H9 (cell line): ENCODE measurements at regions not wholly inside any gene's neighbourhood (a gene's known extent, or its start where the extent isn't known, plus 50 kb on each side); places are given as distances from the start of the nearest gene placed in this dataset.

ENCODE experiments used
- DNase-seq: peaks from one replicate; pipeline ENCODE4 v3.0.0-alpha.2; 2017
- H2AFZ ChIP-seq: one replicate; pipeline ENCODE4 v1.6.1; 2013; ENCODE audit warnings: mild to moderate bottlenecking, low read length, control low read depth, moderate library complexity
- H2AK5ac ChIP-seq: 2 replicates; pipeline ENCODE4 v1.6.1; 2013; ENCODE audit warnings: low read length, control low read depth, mixed read lengths; ENCODE audit not compliant: insufficient read length
- H2BK120ac ChIP-seq: one replicate; pipeline ENCODE4 v1.6.1; 2013; ENCODE audit warnings: low read depth, mild to moderate bottlenecking, low read length, control low read depth, inconsistent platforms; ENCODE audit not compliant: poor library complexity, severe bottlenecking
- H2BK12ac ChIP-seq: 2 replicates; pipeline ENCODE4 v1.6.1; 2013; ENCODE audit warnings: low read length, control low read depth, mixed read lengths, low read depth; ENCODE audit not compliant: insufficient read length
- H2BK15ac ChIP-seq: 2 replicates; pipeline ENCODE4 v1.6.1; 2013; ENCODE audit warnings: low read depth, low read length, control low read depth
- H2BK20ac ChIP-seq: one replicate; pipeline ENCODE4 v1.6.1; 2013; ENCODE audit warnings: low read depth, mild to moderate bottlenecking, low read length, control low read depth, inconsistent platforms; ENCODE audit not compliant: poor library complexity, severe bottlenecking
- H2BK5ac ChIP-seq: 2 replicates; pipeline ENCODE4 v1.6.1; 2013; ENCODE audit warnings: low read length, control low read depth, mixed read lengths; ENCODE audit not compliant: insufficient read length
- H3K14ac ChIP-seq: 2 replicates; pipeline ENCODE4 v1.6.1; 2013; ENCODE audit warnings: low read length, control low read depth; ENCODE audit not compliant: insufficient read depth
- H3K18ac ChIP-seq: 2 replicates; pipeline ENCODE4 v1.6.1; 2013; ENCODE audit warnings: low read depth, mild to moderate bottlenecking, mixed read lengths, low read length, control low read depth; ENCODE audit not compliant: insufficient read length
- H3K23ac ChIP-seq: 2 replicates; pipeline ENCODE4 v1.6.1; 2013; ENCODE audit warnings: low read length, control low read depth, mixed read lengths, low read depth; ENCODE audit not compliant: insufficient read length
- H3K23me2 ChIP-seq: 2 replicates; pipeline ENCODE4 v1.6.1; 2013; ENCODE audit warnings: low read depth, mild to moderate bottlenecking, mixed read lengths, low read length, control low read depth; ENCODE audit not compliant: insufficient read length, poor library complexity, severe bottlenecking
- H3K27ac ChIP-seq: 2 replicates; pipeline ENCODE4 v1.5.1; 2013; ENCODE audit warnings: low read length, control low read depth, mixed read lengths, low read depth; ENCODE audit not compliant: insufficient read length
- H3K27me3 ChIP-seq: 2 replicates; pipeline ENCODE4 v1.6.1; 2013; ENCODE audit warnings: low read length, control low read depth, inconsistent platforms; ENCODE audit not compliant: insufficient read depth
- H3K4ac ChIP-seq: 2 replicates; pipeline ENCODE4 v1.6.1; 2013; ENCODE audit warnings: low read depth, mild to moderate bottlenecking, control low read depth, inconsistent platforms, low read length, moderate library complexity
- H3K4me1 ChIP-seq: 2 replicates; pipeline ENCODE4 v1.6.1; 2013; ENCODE audit warnings: low read length, control low read depth, inconsistent platforms; ENCODE audit not compliant: insufficient read depth
- H3K4me2 ChIP-seq: 2 replicates; pipeline ENCODE4 v1.6.1; 2013; ENCODE audit warnings: low read length, control low read depth, mixed read lengths; ENCODE audit not compliant: insufficient read length, insufficient read depth
- H3K56ac ChIP-seq: 2 replicates; pipeline ENCODE4 v1.6.1; 2013; ENCODE audit warnings: low read depth, mild to moderate bottlenecking, mixed read lengths, low read length, control low read depth; ENCODE audit not compliant: insufficient read length
- H3K79me1 ChIP-seq: 2 replicates; pipeline ENCODE4 v1.6.1; 2013; ENCODE audit warnings: low read depth, mild to moderate bottlenecking, moderate library complexity, low read length, control low read depth, inconsistent platforms; ENCODE audit not compliant: insufficient read depth, poor library complexity, severe bottlenecking
- H3K79me2 ChIP-seq: 2 replicates; pipeline ENCODE4 v1.6.1; 2013; ENCODE audit warnings: low read length, control low read depth, inconsistent platforms; ENCODE audit not compliant: insufficient read depth
- H3K9ac ChIP-seq: 2 replicates; pipeline ENCODE4 v1.6.1; 2013; ENCODE audit warnings: low read length, control low read depth, mixed read lengths; ENCODE audit not compliant: insufficient read length; ENCODE audit errors: extremely low read depth
- H3K9me3 ChIP-seq: one replicate; pipeline ENCODE4 v1.6.1; 2013; ENCODE audit warnings: low read depth, low read length, inconsistent platforms; ENCODE audit not compliant: control insufficient read depth
- H3T11ph ChIP-seq: one replicate; pipeline ENCODE4 v1.6.1; 2013; ENCODE audit warnings: mild to moderate bottlenecking, low read length, control low read depth, inconsistent platforms
- H4K20me1 ChIP-seq: one replicate; pipeline ENCODE4 v1.6.1; 2013; ENCODE audit not compliant: control insufficient read depth, insufficient read length, insufficient read depth
- H4K5ac ChIP-seq: 2 replicates; pipeline ENCODE4 v1.6.1; 2013; ENCODE audit warnings: low read depth, mild to moderate bottlenecking, mixed read lengths, low read length, control low read depth; ENCODE audit not compliant: insufficient read length
- H4K8ac ChIP-seq: replicated peaks from 2 replicates; pipeline ENCODE4 v1.6.1; 2013; ENCODE audit warnings: low read length, control low read depth, mixed read lengths, low read depth; ENCODE audit not compliant: insufficient read length
- H4K91ac ChIP-seq: 2 replicates; pipeline ENCODE4 v1.6.1; 2013; ENCODE audit warnings: low read depth, mild to moderate bottlenecking, moderate library complexity, mixed read lengths, low read length, control low read depth; ENCODE audit not compliant: insufficient read length
- H3K27ac Mint-ChIP-seq, 3 experiments: 2 replicates in 2 of 3; 3 replicates in 1 of 3; pipeline ENCODE4 v1.8.0; 2020 to 2021; ENCODE audit warnings: mixed read lengths in 3 of 3, mild to moderate bottlenecking in 1 of 3, moderate library complexity in 1 of 3
- H3K27me3 Mint-ChIP-seq: 2 replicates; pipeline ENCODE4 v1.8.0; 2021; ENCODE audit warnings: low read depth, mild to moderate bottlenecking, moderate library complexity, mixed read lengths
- H3K36me3 Mint-ChIP-seq, 3 experiments: 2 replicates in 2 of 3; 3 replicates in 1 of 3; pipeline ENCODE4 v1.8.0; 2020 to 2021; ENCODE audit warnings: low read depth in 3 of 3, mixed read lengths in 3 of 3; ENCODE audit not compliant: insufficient read depth in 1 of 3
- H3K4me1 Mint-ChIP-seq, 2 experiments: 2 replicates each; pipeline ENCODE4 v1.8.0; 2020; ENCODE audit warnings: mixed read lengths in 2 of 2
- H3K4me3 Mint-ChIP-seq, 2 experiments: 2 replicates in 1 of 2; 3 replicates in 1 of 2; pipeline ENCODE4 v1.8.0; 2020 to 2021; ENCODE audit warnings: mild to moderate bottlenecking in 2 of 2, mixed read lengths in 2 of 2, moderate library complexity in 1 of 2
- H3K9me3 Mint-ChIP-seq, 2 experiments: 2 replicates in 1 of 2; 3 replicates in 1 of 2; pipeline ENCODE4 v1.8.0; 2020; ENCODE audit warnings: mild to moderate bottlenecking in 2 of 2, mixed read lengths in 2 of 2, moderate library complexity in 1 of 2
- WGBS: extraction: QIAGEN DNeasy Blood & Tissue Kit; methylation state at CpG from one replicate; pipeline ENCODE4 v1.1.7; 2013; ENCODE audit warnings: missing lambda C conversion rate, low lambda C conversion rate, mixed read lengths; ENCODE audit not compliant: insufficient read length; ENCODE audit errors: extremely low coverage; 5-methylcytosine and 5-hydroxymethylcytosine counted together
- TF ChIP-seq, protein P1 (sequence below): fragments of 200-600 bp; sonication (generic); conservative IDR thresholded peaks from 3 replicates; pipeline ENCODE4 v1.8.0; 2021; ENCODE audit warnings: antibody characterized with exemption, mild to moderate bottlenecking

DNA sequence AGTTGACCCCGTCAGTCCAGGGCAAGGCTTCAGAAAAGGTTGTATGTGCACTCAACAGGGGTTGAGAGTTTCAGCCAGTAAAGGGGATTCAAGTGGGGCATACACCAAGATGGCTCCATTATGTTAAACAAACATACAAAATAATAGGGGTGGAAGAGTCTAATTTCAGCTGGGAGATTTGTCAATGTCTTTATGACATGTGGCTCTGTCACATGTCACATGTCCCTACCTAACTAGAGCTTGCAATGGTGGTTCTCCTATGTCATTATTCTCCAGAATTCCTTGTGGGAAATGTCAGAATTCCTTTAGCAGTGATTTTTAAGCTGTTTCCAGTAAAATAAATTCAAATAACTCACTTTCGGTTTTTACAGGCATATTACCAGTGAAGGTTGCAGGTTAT lies 392.0 kb upstream of the ADGRL4 start:
- H3K4me2 ChIP-seq, result no peak overlapping the region
- H3T11ph ChIP-seq, result no peak overlapping the region
- no peak overlapping the region for H3K56ac ChIP-seq
- Mint-ChIP-seq H3K4me1 (peaks cover 2 to 4% of the 10 kb centered on the region in 2 experiments; a peak in 2 of 4 replicates), H3K27me3 (no peaks in the 10 kb centered on the region), H3K27ac (no peak overlapping the region), H3K4me3 (no peak overlapping the region), H3K36me3 (no peaks in the 10 kb centered on the region; a peak in 1 of 7 replicates), H3K9me3 (no peaks in the 10 kb centered on the region)
- H4K91ac ChIP-seq, result no peak overlapping the region
- H2BK120ac ChIP-seq, result no peak overlapping the region
- H3K23ac ChIP-seq, result no peak overlapping the region
- no peak overlapping the region for H2AK5ac ChIP-seq
- H3K79me2 ChIP-seq, result no peaks in the 10 kb centered on the region
- no peak overlapping the region for H3K14ac ChIP-seq
- no peak overlapping the region for H4K5ac ChIP-seq
- H3K27me3 ChIP-seq, result no peaks in the 10 kb centered on the region
- H4K20me1 ChIP-seq, result no peaks in the 10 kb centered on the region
- no peaks in the 10 kb centered on the region for H3K4me1 ChIP-seq
- H2BK20ac ChIP-seq, result no peak overlapping the region
- H3K79me1 ChIP-seq, result no peaks in the 10 kb centered on the region
- H3K9ac ChIP-seq, result no peak overlapping the region
- H3K23me2 ChIP-seq, result no peaks in the 10 kb centered on the region
- no peak overlapping the region for H2BK5ac ChIP-seq
- WGBS, result no CpG with 5 or more reads among the region's 2 CpGs
- H4K8ac ChIP-seq, result no peak overlapping the region
- no peak overlapping the region for H2BK15ac ChIP-seq
- TF ChIP-seq, protein P1, sequence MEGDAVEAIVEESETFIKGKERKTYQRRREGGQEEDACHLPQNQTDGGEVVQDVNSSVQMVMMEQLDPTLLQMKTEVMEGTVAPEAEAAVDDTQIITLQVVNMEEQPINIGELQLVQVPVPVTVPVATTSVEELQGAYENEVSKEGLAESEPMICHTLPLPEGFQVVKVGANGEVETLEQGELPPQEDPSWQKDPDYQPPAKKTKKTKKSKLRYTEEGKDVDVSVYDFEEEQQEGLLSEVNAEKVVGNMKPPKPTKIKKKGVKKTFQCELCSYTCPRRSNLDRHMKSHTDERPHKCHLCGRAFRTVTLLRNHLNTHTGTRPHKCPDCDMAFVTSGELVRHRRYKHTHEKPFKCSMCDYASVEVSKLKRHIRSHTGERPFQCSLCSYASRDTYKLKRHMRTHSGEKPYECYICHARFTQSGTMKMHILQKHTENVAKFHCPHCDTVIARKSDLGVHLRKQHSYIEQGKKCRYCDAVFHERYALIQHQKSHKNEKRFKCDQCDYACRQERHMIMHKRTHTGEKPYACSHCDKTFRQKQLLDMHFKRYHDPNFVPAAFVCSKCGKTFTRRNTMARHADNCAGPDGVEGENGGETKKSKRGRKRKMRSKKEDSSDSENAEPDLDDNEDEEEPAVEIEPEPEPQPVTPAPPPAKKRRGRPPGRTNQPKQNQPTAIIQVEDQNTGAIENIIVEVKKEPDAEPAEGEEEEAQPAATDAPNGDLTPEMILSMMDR, result no peak
- no peaks in the 10 kb centered on the region for H3K9me3 ChIP-seq
- H2AFZ ChIP-seq, result no peak overlapping the region
- no peak for DNase-seq
- no peak overlapping the region for H3K4ac ChIP-seq
- no peak overlapping the region for H3K27ac ChIP-seq
- H2BK12ac ChIP-seq, result no peak overlapping the region
- H3K18ac ChIP-seq, result no peak overlapping the region
